ENCODE measurements at regions not wholly inside any gene's neighbourhood (a gene's known extent, or its start where the extent isn't known, plus 50 kb on each side); places are given as distances from the start of the nearest gene placed in this dataset.
A peak's percentile ranks its signal among the peaks of the same experiment; 100 is the strongest.

DNA sequence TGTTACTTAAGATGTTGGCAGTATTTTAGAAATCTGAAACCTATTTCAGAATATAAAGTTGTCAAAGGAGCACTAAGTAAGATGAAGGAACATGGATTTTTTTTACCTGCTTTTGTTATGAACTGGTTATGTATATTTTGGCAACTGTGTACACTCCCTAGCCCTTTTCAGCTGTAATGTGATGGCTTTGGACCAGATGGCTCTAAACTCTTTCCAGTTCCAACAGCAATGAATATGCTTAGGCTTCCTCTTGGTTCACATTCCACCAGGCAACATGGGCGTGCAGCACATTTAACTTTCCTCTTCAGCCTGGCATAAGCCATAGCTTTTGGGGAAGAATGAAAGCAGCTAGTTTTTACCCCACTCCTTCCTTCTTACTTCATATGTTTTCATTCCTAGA, 95.6 kb upstream of the ADAMTS5 start:
- H3K23ac ChIP-seq (ENCODE audit: low read length in 2 of 2), result no peak overlapping the region
- H3K14ac ChIP-seq (ENCODE audit: low read length in 2 of 2), result no peak overlapping the region
- no peak overlapping the region for H3K27ac ChIP-seq (ENCODE audit: low read length, poor library complexity, severe bottlenecking)
- H3K9me3 ChIP-seq (ENCODE audit: control insufficient read depth, low read length), result peaks cover 17% of the 10 kb centered on the region
- no peak overlapping the region for H3K9ac ChIP-seq (ENCODE audit: low read length)
- peak overlapping the region in 1 of 2 experiments; percentile 2 for H3K18ac ChIP-seq (ENCODE audit: low read depth in 1 of 2, low read length in 2 of 2)
- WGBS, result 92% methylated on average over 1 of the region's 1 CpG
- H2AFZ ChIP-seq (ENCODE audit: low read depth, low read length), result no peak overlapping the region
- H2BK12ac ChIP-seq (ENCODE audit: low read length in 2 of 2), result no peak overlapping the region
- H2AK5ac ChIP-seq (ENCODE audit: low read length, severe bottlenecking), result no peak overlapping the region
- H2BK5ac ChIP-seq (ENCODE audit: low read depth, low read length, poor library complexity, severe bottlenecking), result no peak overlapping the region
- no peak overlapping the region for H3K4me2 ChIP-seq (ENCODE audit: low read length, poor library complexity, severe bottlenecking)
- no peak overlapping the region for H2BK15ac ChIP-seq (ENCODE audit: low read depth, poor library complexity, severe bottlenecking)
- no peaks in the 10 kb centered on the region for H3K36me3 ChIP-seq (ENCODE audit: control insufficient read depth in 1 of 2, insufficient read depth in 2 of 2, low read depth in 1 of 2, low read length in 2 of 2)
- H3K79me1 ChIP-seq (replicated peaks; ENCODE audit: low read length, poor library complexity, severe bottlenecking), result no peaks in the 10 kb centered on the region
- no peaks in the 10 kb centered on the region for H3K4me1 ChIP-seq (ENCODE audit: control insufficient read depth, insufficient read depth, low read depth, low read length)
- no peak overlapping the region for H4K8ac ChIP-seq (ENCODE audit: low read length)
- no peaks in the 10 kb centered on the region for H3K27me3 ChIP-seq (ENCODE audit: control insufficient read depth in 1 of 2, insufficient read depth in 1 of 2, low read length in 2 of 2)
- no peak for DNase-seq
- H3K4me3 ChIP-seq (ENCODE audit: insufficient read depth in 1 of 2, low read depth in 1 of 2, low read length in 2 of 2), result no peak overlapping the region
- no peak overlapping the region for H3K4ac ChIP-seq (ENCODE audit: low read depth in 1 of 2, low read length in 2 of 2)
- no peak overlapping the region for H4K91ac ChIP-seq (ENCODE audit: low read length)
- no peak overlapping the region for H2BK120ac ChIP-seq (ENCODE audit: low read depth, low read length)

GRCh38 chr21:27061770-27062169, 94.9 kb upstream of the ADAMTS5 start:
- no peak overlapping the region for H2AK5ac ChIP-seq (ENCODE audit: low read length, severe bottlenecking)
- no peak overlapping the region for H3K4me2 ChIP-seq (ENCODE audit: low read length, poor library complexity, severe bottlenecking)
- H3K18ac ChIP-seq (ENCODE audit: low read depth in 1 of 2, low read length in 2 of 2), result no peak overlapping the region
- H2BK12ac ChIP-seq (ENCODE audit: low read length in 2 of 2), result no peak overlapping the region
- no peak overlapping the region for H3K27ac ChIP-seq (ENCODE audit: low read length, poor library complexity, severe bottlenecking)
- no peak overlapping the region for H2AFZ ChIP-seq (ENCODE audit: low read depth, low read length)
- H3K4me3 ChIP-seq (ENCODE audit: insufficient read depth in 1 of 2, low read depth in 1 of 2, low read length in 2 of 2), result no peak overlapping the region
- H3K9me3 ChIP-seq (ENCODE audit: control insufficient read depth, low read length), result peaks cover 17% of the 10 kb centered on the region
- H3K4me1 ChIP-seq (ENCODE audit: control insufficient read depth, insufficient read depth, low read depth, low read length), result no peaks in the 10 kb centered on the region
- H4K8ac ChIP-seq (ENCODE audit: low read length), result no peak overlapping the region
- H3K9ac ChIP-seq (ENCODE audit: low read length), result no peak overlapping the region
- no peak overlapping the region for H4K91ac ChIP-seq (ENCODE audit: low read length)
- H3K4ac ChIP-seq (ENCODE audit: low read depth in 1 of 2, low read length in 2 of 2), result no peak overlapping the region
- H3K14ac ChIP-seq (ENCODE audit: low read length in 2 of 2), result no peak overlapping the region
- no peak overlapping the region for H2BK15ac ChIP-seq (ENCODE audit: low read depth, poor library complexity, severe bottlenecking)
- no peak overlapping the region for H2BK5ac ChIP-seq (ENCODE audit: low read depth, low read length, poor library complexity, severe bottlenecking)
- no peaks in the 10 kb centered on the region for H3K27me3 ChIP-seq (ENCODE audit: control insufficient read depth in 1 of 2, insufficient read depth in 1 of 2, low read length in 2 of 2)
- no peak for DNase-seq
- H2BK120ac ChIP-seq (ENCODE audit: low read depth, low read length), result no peak overlapping the region
- H3K23ac ChIP-seq (ENCODE audit: low read length in 2 of 2), result no peak overlapping the region
- H3K36me3 ChIP-seq (ENCODE audit: control insufficient read depth in 1 of 2, insufficient read depth in 2 of 2, low read depth in 1 of 2, low read length in 2 of 2), result no peaks in the 10 kb centered on the region
- H3K79me1 ChIP-seq (replicated peaks; ENCODE audit: low read length, poor library complexity, severe bottlenecking), result no peaks in the 10 kb centered on the region

GRCh38 chr21:27060190-27060589, 93.3 kb upstream of the ADAMTS5 start:
- H3K23ac ChIP-seq (ENCODE audit: low read length in 2 of 2), result no peak overlapping the region
- no peak overlapping the region for H3K18ac ChIP-seq (ENCODE audit: low read depth in 1 of 2, low read length in 2 of 2)
- H3K4ac ChIP-seq (ENCODE audit: low read depth in 1 of 2, low read length in 2 of 2), result no peak overlapping the region
- H3K4me1 ChIP-seq (ENCODE audit: control insufficient read depth, insufficient read depth, low read depth, low read length), result no peaks in the 10 kb centered on the region
- H2BK5ac ChIP-seq (ENCODE audit: low read depth, low read length, poor library complexity, severe bottlenecking), result no peak overlapping the region
- no peak overlapping the region for H3K27ac ChIP-seq (ENCODE audit: low read length, poor library complexity, severe bottlenecking)
- peaks cover 17% of the 10 kb centered on the region for H3K9me3 ChIP-seq (ENCODE audit: control insufficient read depth, low read length)
- no peak overlapping the region for H3K4me3 ChIP-seq (ENCODE audit: insufficient read depth in 1 of 2, low read depth in 1 of 2, low read length in 2 of 2)
- no peak overlapping the region for H2BK12ac ChIP-seq (ENCODE audit: low read length in 2 of 2)
- H2AFZ ChIP-seq (ENCODE audit: low read depth, low read length), result no peak overlapping the region
- WGBS, result 100% methylated on average over 2 of the region's 2 CpGs
- H3K79me1 ChIP-seq (replicated peaks; ENCODE audit: low read length, poor library complexity, severe bottlenecking), result no peaks in the 10 kb centered on the region
- H2BK120ac ChIP-seq (ENCODE audit: low read depth, low read length), result no peak overlapping the region
- H3K36me3 ChIP-seq (ENCODE audit: control insufficient read depth in 1 of 2, insufficient read depth in 2 of 2, low read depth in 1 of 2, low read length in 2 of 2), result no peaks in the 10 kb centered on the region
- no peak overlapping the region for H4K8ac ChIP-seq (ENCODE audit: low read length)
- no peak overlapping the region for H4K91ac ChIP-seq (ENCODE audit: low read length)
- no peak overlapping the region for H2BK15ac ChIP-seq (ENCODE audit: low read depth, poor library complexity, severe bottlenecking)
- no peak overlapping the region for H3K4me2 ChIP-seq (ENCODE audit: low read length, poor library complexity, severe bottlenecking)
- H3K27me3 ChIP-seq (ENCODE audit: control insufficient read depth in 1 of 2, insufficient read depth in 1 of 2, low read length in 2 of 2), result no peaks in the 10 kb centered on the region
- peak; percentile 13 for DNase-seq
- H3K14ac ChIP-seq (ENCODE audit: low read length in 2 of 2), result no peak overlapping the region
- no peak overlapping the region for H2AK5ac ChIP-seq (ENCODE audit: low read length, severe bottlenecking)
- no peak overlapping the region for H3K9ac ChIP-seq (ENCODE audit: low read length)

- no peak overlapping the region for H2BK5ac ChIP-seq (ENCODE audit: low read depth, low read length, poor library complexity, severe bottlenecking)
- no peak overlapping the region for H3K4me3 ChIP-seq (ENCODE audit: insufficient read depth in 1 of 2, low read depth in 1 of 2, low read length in 2 of 2)
- H4K8ac ChIP-seq (ENCODE audit: low read length), result no peak overlapping the region
- H3K14ac ChIP-seq (ENCODE audit: low read length in 2 of 2), result no peak overlapping the region
- no peak overlapping the region for H3K23ac ChIP-seq (ENCODE audit: low read length in 2 of 2)
- H3K4me1 ChIP-seq (ENCODE audit: control insufficient read depth, insufficient read depth, low read depth, low read length), result no peaks in the 10 kb centered on the region
- no peaks in the 10 kb centered on the region for H3K79me1 ChIP-seq (replicated peaks; ENCODE audit: low read length, poor library complexity, severe bottlenecking)
- WGBS, result no CpG with 5 or more reads among the region's 2 CpGs
- H2BK12ac ChIP-seq (ENCODE audit: low read length in 2 of 2), result no peak overlapping the region
- no peak overlapping the region for H2AK5ac ChIP-seq (ENCODE audit: low read length, severe bottlenecking)
- no peak overlapping the region for H2BK15ac ChIP-seq (ENCODE audit: low read depth, poor library complexity, severe bottlenecking)
- no peak overlapping the region for H2AFZ ChIP-seq (ENCODE audit: low read depth, low read length)
- H3K4me2 ChIP-seq (ENCODE audit: low read length, poor library complexity, severe bottlenecking), result no peak overlapping the region
- peaks cover 19% of the 10 kb centered on the region for H3K9me3 ChIP-seq (ENCODE audit: control insufficient read depth, low read length)
- no peak for DNase-seq
- H3K27ac ChIP-seq (ENCODE audit: low read length, poor library complexity, severe bottlenecking), result no peak overlapping the region
- H3K36me3 ChIP-seq (ENCODE audit: control insufficient read depth in 1 of 2, insufficient read depth in 2 of 2, low read depth in 1 of 2, low read length in 2 of 2), result no peaks in the 10 kb centered on the region
- H3K4ac ChIP-seq (ENCODE audit: low read depth in 1 of 2, low read length in 2 of 2), result no peak overlapping the region
- no peaks in the 10 kb centered on the region for H3K27me3 ChIP-seq (ENCODE audit: control insufficient read depth in 1 of 2, insufficient read depth in 1 of 2, low read length in 2 of 2)
- H4K91ac ChIP-seq (ENCODE audit: low read length), result no peak overlapping the region
- no peak overlapping the region for H3K18ac ChIP-seq (ENCODE audit: low read depth in 1 of 2, low read length in 2 of 2)
- H3K9ac ChIP-seq (ENCODE audit: low read length), result no peak overlapping the region
- no peak overlapping the region for H2BK120ac ChIP-seq (ENCODE audit: low read depth, low read length)
Observed at GRCh38 chr21:27058673-27059605, 92.1 kb upstream of the ADAMTS5 start.
